Stimulated activated CD8-positive, alpha-beta memory T cell treated with anti-CD3 and anti-CD28 coated beads, Interleukin-15, amount 100 ng/mL, for 1 hour (primary cell): ENCODE measurements at regions not wholly inside any gene's neighbourhood (a gene's known extent, or its start where the extent isn't known, plus 50 kb on each side); places are given as distances from the start of the nearest gene placed in this dataset.

Source experiments
- DNase-seq: peaks from one replicate; pipeline ENCODE4 v3.0.0-alpha.2; 2020; ENCODE audit warnings: low read depth

DNA sequence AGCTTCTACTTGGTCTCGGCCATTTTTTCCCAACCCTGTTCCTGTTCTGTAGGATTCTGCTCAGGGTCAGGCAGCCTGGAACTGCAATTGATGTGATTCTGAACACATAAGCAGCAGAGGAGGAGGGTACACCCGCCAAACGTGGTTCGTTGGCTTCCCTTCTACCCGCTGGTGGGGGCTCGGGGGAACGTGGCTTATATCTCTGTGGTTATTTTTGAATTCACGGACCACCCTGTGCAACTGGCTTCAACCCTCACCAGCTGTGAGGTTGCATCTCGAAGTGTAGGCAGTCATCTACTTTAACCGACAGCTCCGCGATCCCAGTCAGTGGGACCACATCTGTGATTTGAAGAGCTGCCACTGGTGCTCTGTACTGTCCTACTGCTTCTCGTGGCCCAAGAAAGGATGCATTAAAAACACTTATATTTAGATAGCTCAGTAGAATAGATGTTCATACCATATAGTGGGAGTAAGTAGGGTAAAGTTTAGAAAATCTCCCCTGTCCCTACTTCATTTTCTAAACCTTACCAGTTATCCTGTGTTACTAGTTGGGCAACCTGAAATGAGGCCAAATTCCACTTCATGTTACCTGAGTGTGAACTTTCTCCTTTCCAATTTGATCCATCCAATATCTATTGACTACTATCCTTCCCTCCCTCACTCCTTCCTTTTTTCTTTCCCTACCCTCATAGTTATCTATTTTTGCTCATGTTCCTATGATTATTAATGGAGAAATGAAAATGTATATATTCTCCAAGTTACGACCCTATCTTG is 80.4 kb upstream of the BCOR start:
- DNase-seq: no peak

DNA sequence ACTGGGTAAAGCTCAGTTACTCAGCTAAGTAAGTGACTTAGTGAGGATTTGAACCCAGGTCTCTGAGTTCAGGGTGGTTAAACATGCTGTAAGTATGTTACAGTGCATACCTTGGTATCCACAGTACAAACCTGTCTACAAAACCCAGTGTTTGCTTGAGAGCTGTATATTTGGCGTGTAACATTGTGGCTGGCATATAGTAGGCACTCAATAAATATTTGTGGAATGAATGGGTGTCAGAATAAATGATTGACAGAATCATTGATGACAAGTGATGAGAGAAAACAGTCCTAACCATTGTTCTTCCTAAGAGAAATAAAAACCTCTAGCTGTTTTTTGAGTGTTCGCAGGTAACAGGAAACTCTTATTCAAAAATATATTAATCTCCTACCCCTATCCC is 79.7 kb upstream of the BCOR start:
- DNase-seq: no peak

DNA sequence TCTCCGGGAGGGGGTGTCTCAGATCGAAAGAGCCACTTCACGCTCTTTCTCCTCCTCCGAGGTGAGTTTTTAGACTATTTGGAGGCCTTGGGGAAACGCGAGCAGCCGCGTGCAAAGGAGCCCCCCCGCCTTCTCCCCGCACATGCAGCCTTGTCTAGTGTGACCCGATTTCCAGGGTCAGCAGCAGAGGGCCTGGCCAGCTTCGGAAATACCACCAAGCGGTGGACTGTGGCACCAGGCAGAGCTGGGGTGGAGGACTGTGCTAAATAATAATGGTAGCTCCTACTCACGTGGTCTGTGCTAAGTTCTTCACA is 79.3 kb upstream of the BCOR start:
- DNase-seq: no peak

DNA sequence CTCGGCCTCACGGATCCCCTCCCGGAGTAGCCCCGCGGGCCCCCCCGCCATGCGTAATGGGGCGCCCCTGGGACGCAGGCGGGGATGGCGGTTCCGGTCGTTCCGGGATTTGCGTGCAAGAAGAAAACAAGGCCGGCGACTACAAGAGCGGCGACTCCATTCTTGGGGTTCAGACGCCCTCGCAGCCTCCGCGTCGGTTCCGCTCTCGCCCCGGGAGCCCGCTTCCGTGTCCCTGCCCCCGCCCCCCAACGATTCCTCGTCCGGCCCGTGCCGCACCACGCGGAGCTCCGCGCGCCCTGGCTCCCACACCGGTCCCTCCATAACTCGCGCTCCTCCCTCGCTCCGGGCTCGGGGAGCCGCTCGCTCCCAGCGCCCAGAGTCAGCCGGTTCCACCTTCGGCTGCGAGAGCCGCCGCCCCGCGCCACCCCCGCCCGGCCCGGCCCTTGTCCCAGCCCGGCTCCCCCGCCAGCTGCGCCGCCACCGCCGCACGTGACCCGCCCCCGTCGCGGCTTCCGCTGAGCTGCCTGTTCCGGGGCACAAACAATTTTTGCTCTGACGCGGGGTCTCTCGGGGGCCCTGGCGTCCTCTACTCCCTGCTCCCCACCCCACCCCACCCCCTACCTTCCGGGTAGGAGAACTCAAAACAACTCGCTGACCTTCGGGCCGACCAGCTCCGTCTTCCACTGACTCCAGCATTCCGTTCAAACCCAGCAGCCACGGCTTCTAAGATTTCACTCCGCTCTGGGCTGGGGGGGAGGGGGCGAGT is 78.8 kb upstream of the BCOR start:
- peak; percentile 41 for DNase-seq

DNA sequence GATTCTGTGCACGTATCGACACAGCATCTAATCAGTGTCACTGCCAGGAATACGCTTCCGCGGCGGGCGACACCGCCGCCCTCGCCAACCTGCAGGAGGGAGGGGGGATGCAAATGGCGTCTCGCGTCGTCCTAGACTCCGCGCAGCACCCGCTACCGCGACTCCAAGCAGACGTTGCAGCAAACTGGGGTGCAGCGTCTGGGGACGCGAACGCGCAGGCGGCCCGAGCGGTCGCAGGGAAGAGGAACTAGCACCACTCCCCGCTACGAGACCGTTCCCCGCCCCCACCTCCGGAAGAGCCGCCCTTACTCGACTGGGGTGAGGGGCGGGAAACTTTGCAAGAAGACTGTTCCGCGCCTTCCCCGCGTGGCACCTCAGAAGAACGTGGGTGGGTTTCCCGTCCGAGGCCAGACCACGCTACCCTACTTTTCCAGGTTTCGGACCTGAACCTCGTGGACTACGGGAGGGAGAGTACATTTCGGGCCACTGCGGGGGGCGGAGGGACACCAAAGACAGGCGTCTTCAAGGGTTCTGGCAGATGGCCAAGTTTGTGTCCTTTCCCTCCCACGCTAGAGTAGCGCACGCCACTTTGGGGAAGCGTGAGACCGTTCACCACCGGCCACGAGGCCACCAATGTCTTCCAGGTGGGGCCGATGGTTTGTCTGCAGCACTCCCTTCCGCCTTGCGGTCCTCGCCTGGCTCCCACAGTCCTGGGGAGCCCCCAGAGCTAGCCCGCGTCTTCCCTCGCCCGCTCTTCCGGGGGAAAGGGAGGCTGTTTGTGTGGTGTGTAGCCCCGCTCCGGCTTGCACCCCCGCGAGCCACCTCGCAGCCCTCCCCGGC is 78.0 kb upstream of the BCOR start:
- DNase-seq: no peak

DNA sequence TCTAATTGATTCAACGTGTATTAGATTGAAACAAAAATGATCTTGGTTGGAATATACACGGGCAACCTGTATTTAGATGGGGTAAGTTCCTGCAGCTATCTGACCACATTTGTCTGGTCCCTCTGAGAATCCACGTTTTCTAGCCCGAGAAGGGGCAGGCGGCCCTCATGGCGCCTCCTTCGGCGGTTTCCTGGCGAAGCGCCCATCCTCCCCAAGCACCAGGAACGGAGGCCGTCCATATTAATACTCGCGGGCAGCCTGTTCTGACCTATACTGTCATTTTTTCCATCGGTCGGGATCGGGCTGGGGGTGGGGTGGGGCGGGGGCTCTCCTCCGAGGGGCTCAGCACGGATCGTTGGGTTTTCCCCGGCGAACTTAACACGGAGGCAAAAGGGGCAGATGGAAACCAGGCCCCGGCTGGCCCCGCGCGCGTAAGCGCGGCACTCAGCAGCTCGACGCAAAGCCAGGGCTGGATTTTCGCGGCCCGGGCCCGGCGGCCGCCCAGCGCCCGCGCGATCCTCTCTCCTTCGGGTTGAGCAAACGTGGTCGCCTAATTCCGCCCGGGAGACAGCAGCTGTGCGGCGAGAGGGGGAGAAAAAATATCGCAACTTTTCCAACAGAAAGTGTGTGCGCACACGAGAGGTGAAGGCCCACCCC is 77.2 kb upstream of the BCOR start:
- no peak for DNase-seq

DNA sequence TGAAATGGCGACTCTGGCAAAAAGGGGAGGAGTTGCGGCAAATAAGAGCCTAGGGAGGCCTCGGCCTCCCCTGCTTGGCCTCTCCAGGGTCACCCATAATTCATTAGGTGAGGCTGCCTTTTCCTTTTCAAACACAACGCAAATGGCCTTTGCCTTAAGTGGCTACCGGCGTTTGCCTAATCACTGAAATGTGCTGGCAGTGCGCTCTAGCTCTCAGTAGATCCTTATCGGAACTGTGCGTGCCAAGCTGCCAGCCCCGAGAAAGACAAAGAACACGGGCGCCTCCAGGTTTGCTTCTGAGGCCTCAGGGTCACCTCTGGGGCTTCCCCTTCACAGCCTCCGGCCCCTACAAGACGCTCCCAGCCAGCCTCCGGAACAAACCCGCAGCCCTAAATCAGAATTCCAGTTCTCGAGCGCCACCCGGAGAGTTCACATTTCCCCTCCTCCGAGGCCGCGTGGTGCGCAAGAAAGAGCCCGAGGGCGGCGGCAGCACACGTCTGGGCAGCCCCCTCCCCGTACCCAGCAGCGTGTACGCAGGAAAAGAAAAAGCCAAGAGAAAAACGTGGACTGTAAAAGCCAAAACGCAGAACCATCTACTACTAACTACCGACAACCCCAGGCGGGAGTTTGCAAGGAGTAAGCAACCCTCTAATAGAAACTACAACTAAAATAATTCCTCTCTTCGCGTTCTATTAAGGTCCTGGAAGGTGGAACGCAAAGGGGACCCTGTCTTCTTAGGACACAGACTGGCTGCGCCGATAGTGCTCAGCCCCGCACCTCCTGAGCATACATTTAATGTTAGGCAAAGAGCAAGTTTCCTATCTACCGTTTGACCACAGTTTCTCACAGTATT is 76.5 kb upstream of the BCOR start:
- no peak for DNase-seq

DNA sequence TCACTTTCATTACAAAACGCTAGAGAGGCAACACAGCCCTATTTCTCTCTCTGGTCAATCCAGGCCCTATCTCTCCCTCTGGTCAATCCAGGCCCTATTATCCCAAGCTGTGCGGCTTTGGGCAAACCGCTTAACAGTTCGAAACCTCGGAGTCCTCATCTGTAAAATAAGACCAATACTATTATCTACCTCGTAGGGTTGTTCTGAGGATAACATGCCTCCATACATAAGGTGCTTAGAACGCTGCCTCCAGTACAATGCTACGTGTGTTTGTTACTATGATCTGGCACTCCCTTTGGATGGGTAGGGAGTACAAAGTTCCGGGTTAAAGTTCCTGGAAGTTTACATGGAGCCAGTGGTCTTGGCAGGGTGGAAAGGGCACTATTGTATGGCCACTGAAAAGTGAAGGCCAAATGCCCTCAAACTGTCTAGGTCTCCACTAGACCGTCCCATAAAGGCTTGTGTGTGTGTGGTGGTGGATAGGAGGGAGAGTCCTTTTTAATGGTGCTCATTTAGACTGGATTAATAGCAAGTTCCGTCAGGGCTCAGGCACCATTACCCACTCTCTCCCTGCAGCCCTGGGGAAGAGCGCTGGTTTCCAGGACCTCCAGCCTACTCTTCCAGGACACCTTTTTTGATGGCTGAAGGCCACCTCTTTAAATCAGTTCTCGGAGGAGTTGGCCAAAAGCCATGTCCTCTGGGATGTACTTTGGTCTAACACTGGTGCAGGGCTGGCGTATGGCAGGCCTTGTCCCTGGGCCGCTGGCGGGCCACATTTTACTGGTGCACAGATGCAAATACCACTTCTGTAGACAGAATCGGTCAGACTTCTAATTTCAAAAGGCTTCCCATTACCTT is 75.6 kb upstream of the BCOR start:
- DNase-seq: no peak

DNA sequence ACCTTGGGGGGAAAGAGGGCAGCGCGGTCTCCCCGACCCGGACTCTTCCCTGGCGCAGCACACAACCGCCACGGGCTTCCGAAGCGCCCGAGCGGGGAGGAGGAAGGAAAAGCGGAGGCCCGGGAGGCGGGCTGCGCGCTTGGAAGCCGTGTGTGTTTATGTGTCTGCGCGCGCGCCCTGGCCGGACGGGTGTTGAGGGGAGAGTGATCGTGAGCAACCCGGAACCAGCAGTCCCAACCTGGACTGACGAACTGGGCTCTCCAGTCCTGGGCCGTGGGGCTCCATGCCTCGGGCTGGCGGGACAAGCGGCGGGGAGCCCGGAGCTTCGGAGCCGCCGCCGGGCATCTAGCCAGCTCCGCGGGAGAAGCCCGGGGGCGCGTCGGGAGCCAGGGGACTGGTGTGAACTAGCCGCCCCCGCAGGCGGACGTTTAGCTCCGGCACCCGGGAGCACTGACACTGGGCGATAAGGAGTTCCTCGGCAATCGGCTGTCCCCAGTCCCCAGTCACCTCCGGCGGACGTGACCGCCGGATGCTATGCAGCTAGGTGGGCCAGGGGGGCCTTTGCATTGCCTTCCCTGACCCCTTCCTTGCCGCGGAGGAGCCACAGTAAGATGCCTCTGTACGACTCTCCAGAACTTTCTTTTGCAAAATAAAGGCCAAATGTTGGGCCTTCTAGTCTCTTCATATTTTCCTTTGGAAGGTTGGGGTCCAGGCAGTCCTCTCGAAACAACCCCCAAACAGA is 74.8 kb upstream of the BCOR start:
- no peak for DNase-seq

DNA sequence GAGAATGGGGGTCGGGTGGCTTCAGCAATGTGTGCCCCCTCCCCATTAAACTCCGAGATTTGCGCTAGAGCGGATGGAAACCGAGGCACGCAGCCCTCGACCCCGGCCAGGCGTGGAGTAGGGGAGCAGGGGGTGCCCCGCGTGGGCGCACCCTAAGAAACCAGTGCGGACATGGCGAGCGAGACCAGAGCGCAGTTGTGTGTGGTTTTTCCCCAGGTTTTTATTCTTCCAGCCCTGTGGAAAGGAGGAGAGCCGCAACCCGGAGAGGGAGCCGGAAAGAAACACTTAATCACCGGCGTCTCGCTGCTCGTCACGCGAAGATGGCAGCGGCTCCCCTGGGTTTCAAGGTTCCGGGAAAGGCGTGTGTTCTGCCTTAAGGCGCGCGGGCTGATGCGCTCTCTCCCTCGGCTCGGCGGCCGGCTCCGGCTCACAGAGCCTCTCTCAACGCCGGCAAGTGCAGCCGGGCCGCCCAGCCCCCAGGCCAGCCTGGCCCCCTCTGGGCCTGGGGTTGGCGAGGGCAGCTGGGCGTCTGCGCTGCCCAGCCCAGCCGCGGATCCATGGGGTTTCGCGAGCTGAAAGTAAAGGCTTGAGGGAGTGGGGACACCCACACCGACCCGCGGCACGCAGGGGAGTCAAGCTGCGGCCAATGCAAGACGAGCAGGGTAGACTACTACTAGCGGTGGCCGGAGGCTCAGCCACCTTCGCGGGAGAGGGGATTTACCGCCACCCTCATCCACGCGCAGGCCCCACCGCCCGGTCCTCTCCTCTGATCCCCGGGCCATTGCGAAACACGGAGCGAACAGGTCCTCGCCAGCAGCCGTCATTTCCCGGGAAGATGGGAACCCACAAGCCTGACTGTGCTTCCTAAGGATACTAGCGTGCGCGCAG is 74.0 kb upstream of the BCOR start:
- DNase-seq: no peak

DNA sequence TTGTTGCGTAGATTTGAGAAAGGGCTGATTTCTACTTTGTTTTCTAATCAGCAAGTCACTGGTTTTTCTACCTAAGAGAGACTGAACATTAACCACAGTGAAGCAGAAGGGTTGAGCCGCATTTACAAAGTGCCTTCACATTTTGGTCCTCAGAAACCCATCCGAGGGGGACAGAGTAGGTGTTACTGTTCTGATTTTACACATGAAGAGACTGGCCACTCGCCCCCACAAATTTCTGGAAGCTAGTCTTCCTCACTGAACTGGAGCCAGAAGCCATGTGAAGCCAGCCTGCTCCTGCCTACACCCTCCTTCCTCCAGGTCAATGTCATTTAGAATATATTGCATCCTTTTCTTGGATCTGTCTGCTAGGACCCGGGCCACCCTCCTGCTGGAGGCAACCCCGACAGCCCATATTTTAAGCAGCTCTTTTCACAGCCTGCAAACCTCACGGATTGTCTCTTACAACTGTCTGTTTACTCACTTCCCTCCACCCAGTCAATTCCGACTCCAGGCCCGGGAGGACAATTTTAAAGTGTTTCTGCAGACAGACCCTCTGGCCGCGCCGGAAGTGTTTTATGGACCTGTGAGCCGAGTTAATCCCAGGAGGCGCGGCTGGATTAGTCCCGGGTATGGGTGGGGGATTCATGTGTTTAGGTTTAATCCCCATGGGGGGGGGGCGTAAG is 73.2 kb upstream of the BCOR start:
- DNase-seq: no peak

DNA sequence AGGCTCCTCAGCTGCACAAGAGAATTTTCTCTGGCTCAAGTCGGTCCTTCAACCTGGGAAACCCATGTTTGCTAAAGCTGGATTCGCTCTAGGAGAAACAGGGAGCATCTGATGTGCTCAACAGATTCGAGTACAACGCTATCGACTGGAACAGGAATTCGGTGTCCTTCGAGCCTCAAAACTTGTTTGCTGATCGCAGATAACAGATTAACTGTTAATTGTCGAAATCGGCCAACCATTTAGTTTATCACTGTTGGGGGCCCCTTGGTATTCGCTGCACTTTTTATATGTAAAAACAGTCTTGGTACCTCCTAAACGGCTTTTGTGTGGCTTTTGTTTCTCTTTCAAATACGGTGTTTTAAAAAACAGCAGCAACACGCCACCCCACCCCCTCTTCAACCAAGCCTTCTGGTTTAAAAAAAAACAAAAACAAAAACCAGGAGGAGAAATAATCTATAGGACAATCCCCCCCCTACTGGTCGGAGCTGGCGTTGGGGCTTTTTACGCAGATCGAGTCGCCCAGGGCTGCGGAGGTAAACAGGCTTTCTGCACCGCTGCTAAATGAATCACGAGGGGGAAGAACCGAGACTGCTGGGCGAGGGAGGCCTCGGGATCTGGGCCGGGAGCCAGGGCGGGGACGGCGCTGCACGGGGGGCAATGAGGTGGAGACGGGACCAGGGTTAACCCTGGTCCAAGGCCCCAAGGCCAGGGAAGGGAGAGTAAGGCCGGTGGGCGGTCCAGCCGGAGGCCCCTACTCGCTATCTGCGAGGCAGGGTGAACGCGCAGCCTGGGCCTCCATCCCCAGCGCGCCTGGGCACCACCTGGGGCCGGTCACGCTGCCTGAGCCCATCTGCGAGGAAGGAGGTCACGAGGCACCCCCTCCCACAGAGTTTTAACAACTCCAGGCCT is 71.7 kb upstream of the BCOR start:
- peak; percentile 57 for DNase-seq

DNA sequence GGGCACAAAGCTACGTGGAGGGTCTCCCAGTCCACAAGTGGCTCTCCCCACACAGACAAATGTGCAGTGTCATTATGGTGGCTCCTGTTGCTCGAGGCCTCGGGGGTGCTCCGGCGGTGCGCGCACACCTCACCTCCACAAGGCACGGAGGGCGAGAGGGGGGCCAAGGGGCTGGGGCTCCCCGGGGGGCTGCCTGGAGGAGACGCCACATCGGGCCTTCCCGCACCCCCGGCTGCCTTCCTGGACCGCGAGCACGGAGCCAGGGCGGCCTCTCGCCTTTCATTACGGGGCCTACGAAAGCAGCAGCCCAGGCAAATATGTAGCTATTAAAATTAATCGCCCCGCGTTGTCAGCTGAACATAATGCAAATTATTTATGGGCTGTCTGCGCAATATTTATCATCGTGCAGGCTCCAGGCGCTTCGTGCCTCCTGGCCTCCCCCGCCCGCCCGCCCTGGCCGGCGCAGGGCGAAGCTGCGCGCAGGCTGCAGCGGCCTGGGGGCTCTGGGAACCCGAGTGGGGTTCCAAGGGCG is 70.8 kb upstream of the BCOR start:
- no peak for DNase-seq

DNA sequence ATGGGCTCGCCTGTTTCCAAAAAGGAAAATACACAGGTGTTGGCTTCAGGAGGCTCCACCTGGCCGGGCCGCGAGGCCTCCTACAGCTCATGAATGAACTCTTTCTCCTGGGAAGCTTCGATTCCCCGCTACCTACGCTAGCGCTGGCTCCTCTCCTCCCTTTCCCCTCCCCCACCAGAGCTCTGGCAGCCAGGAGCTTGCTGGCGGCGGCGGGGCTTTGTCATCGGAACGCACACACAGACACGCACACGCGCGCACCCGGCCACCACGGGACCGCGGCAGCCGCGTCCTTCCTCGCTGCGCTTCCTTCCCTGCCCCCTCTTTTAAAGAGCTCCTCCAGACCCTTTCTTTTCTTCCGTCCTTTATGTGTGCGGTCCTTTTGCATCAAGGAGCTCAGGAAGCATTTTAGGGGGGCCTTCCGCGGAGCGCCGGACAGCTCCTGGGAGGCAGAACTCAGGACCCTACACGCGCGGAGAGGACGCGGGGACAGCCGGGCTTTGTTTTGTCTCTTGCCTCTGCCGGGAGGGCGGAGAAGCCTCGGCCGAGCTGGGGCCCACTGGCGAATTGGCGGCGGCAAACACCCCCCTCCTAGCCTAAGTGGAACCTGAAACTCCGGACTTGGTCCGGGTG is 70.2 kb upstream of the BCOR start:
- DNase-seq: no peak

DNA sequence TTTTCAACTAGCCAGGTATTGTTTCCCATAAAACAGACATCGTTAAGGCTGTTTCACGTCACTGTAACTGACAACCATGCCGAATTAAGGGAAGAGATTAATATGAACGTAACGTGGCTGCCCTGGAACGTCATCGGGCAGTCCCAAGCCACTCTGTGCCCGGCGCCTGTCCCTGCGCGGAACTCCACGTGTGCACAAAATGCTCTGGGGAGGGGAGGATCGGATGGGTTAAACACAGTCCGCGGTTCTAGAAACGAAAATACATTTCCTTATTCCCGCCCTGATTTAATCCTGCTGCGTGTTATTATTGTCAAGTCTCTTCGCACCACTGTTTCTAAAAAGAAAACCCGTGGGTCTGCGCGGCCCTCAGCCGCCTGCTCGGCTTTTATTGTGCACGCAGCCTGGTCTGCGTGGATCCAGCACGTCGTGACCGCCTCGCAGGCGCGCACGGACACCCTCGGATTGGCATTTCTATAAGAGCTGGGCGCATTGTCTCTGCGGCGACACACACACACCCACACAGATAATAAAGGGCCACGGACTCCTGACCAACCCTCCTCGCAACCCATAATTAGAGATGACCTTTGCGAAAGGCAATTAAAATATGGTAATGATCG is 69.6 kb upstream of the BCOR start:
- DNase-seq: no peak

DNA sequence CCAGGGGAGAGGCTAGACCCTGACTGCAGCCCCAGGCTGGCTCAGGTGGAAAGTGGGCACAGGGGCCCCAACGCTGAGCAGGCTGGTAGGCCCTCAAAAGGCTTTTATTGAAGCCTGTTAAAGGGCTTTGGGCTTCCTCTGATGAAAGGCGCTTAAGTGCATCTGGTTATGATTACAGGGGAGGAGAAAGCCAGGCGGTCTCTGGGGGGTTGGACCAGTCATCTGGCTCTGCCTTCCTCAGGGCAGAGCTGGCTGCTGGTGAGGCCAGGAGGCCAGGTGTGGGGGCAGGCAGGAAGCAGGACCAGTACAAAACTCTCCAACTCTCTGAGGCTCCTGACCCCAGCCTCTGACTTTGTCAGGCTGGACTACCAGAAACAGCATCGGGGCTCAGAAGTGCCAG is 68.8 kb upstream of the BCOR start:
- no peak for DNase-seq
